ENCODE measurements at regions not wholly inside any gene's neighbourhood (a gene's known extent, or its start where the extent isn't known, plus 50 kb on each side); places are given as distances from the start of the nearest gene placed in this dataset.

- DNase-seq: no peak
These were observed 180.4 kb downstream of the DLL1 start for GRCh38 chr6:170110201-170111140.

DNA sequence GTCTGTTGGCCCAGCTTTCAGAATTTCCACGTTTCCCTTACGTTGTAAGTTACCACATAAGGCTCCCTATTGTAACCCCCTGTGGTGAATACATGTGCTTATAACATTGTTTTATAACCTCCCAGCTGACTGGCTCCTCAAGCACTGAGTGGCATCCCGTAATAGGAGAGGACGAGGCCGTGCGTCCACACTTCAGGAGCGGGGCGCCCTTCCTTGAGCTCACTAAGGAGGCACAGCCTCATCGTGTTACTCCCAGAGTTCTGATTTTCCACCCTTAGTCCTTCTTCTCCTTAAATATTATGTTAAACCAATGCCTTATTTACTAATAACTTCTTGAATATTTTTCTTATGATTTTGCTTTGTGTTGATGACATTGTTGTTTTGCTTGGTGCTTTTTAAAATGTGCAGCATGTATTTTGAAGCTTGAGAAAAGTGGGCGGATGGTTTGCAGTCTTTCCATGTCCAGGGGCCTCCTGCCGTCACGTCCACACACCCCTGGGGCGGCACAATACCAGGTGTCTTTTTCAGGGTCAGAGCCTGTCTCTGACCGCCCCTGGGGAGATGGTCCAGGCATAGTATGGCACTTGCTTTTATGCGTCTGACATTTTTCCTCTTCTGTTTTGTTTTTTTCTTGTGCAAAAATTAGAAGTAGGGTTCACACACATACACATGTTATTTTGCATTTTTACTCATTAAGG, 181.8 kb downstream of the DLL1 start:
- DNase-seq: no peak

- no peak for DNase-seq
These were observed 182.4 kb downstream of the DLL1 start for GRCh38 chr6:170108456-170108855.

DNA sequence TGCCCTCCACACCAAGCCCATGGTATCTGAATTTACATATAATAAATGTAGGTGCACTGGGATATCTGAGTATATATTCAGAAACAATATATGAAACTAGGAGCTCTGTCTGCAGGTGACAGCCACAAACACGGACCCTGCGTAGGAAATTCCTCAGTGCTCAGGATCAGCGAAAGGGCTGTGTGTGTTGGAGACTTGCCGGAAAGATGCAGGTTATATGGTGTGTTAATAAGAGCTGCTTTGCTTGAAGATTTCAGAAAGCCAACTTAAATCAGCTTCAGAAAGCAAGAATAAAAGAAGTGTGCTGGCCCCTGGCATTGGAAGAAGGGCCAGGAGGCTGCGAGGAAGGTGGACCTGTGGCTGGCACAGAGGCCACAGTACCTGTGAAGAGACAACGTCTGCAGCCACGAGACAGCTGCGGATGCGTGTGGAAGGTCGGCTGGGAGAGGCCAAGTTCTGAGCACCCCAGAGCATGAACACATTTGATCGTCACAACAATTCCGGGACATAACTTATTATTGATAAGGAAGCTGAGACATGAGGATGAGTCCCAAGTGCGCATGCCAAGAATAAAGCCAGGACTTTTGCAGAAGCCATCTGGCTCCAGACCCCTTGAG, 183.2 kb downstream of the DLL1 start:
- no peak for DNase-seq

GRCh38 chr6:170106906-170107525, 183.9 kb downstream of the DLL1 start:
- DNase-seq: no peak

DNA sequence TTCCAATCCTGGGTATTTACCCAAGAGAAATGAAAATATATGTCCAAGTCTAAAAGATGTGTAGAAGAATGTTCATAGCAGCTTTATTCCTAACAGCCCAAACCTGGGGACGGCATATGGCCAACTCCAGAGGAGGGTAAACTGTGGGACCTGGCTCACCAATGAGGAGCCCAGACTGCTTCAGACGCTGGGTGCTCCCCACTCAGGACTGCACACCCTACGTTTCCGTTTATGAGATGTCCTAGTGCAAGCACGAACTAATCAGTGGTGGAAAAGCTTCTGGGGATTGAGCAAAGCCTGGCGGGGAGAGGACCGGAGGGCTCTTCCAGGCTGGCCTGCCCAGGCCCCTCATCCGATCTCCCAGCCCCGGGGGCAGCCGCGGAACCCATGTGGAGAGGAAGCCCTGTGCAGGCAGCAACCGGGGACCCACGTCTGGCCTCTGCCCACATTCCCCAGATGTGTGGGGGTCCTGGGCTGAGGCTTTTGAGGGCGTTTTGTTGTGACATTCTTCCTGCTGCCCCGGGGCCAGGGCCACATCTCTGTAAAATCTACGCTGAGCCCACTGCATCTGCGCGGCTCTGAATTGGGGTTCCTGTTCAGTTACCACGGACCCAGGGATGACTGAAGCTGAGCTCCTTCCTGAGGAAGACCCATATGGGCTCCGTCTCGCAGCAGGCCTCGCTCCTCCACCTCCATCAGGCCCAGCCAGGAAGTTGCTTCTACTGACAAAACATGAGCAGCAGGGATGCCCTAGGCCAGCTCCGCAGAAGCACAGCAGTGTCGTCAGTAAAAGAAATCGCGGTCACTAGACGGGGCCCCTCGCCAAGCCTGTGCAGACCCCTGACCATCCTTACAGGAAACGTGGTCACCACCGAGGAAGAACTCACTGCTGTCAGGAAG, 188.0 kb downstream of the DLL1 start:
- DNase-seq: no peak

- no peak for DNase-seq
These were observed 188.8 kb downstream of the DLL1 start for GRCh38 chr6:170102038-170102437.

DNA sequence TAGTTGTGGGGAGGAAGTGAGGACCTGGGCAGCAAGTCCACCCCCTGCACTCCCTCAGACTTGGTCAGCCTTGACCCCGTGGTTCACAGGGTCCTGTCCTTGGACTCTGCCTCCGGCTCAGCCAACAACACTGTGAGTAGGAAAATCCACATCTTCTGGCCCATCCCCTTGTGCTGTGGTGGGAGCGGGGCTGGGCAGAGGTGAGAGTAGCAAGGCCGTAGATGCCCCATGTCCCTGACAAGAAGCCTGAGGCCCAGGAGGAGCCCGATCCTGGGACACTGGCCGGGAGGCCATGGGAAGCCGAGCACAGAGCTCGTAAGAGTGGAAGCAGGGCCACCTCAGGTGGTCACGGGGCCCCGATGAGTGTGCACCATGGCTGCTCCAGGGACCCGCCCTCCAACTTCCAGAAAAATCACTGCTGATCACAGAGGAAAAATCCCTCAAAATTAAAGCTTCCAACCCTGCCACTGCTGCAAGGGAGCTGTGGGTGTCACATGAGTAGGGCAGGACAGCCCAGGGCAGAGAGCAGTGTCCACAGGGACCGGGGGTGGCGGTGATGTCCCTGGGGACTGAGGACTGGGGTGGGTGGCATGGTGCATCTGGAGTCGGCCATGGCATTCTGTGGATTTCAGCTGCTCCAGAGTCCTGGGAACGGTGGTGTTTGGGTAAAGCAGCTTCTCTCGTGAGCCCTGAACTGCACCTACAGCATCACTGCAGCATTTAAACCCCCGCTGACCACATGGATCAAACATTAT, 189.4 kb downstream of the DLL1 start:
- DNase-seq: no peak

DNA sequence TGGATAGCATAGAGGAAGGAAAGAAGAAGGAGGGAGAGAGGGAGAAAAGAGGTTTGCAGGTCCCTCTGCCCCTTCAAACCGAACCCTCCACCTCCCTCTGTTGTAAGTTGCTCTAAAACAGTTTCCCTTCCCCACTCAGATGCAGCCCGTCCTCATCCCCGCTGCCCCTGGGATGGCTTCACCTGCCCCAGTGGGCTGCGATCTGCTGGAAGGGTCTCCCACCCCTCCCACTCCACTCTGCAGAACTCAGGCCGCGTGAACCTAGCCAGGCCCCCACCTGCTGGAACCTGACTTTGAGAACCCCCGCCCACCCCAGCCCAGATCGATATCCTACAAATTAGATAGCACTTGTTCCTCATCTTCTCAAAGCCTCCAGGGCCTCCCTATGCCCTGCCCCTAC, 190.8 kb downstream of the DLL1 start:
- DNase-seq: no peak

- no peak for DNase-seq
These were observed 191.5 kb downstream of the DLL1 start for GRCh38 chr6:170099387-170099786.

GRCh38 chr6:170098428-170099170, 192.3 kb downstream of the DLL1 start:
- DNase-seq: no peak

DNA sequence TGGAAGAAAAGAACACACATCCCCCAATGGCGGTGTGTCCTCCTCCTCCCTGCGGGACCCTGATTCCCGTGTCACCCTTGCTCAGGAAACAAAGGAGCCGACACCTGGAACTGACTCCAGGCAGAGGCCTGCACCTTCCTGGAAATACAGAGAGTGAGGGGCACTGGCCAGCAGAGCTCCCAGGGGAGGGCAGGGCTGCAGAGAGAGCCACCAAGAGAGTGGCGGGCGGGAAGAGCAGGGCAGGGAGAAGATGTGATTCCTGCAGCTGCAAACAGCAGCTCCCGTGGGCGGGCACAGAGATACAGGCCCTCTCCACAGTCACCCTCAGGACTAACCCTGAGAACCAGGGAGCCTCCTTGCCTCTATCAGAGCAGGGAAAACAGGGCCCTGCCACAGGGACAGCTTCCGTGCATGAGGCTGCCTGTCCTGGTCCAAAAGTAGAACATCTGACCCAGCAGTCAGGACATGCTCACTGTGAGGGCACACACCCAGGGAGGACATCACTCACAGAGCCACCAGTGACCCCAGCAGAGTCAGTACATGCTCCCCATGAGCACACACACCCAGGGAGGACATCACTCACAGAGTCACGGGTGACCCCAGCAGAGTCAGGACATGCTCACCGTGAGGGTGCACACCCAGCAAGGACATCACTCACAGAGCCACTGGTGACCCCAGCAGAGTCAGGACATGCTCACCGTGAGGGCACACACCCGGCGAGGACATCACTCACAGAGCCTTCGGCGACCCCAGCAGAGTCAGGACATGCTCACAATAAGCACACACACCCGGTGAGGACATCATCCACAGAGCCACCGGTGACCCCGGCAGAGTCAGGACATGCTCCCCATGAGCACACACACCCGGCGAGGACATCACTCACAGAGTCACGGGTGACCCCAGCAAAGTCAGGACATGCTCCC, 193.1 kb downstream of the DLL1 start:
- no peak for DNase-seq

DNA sequence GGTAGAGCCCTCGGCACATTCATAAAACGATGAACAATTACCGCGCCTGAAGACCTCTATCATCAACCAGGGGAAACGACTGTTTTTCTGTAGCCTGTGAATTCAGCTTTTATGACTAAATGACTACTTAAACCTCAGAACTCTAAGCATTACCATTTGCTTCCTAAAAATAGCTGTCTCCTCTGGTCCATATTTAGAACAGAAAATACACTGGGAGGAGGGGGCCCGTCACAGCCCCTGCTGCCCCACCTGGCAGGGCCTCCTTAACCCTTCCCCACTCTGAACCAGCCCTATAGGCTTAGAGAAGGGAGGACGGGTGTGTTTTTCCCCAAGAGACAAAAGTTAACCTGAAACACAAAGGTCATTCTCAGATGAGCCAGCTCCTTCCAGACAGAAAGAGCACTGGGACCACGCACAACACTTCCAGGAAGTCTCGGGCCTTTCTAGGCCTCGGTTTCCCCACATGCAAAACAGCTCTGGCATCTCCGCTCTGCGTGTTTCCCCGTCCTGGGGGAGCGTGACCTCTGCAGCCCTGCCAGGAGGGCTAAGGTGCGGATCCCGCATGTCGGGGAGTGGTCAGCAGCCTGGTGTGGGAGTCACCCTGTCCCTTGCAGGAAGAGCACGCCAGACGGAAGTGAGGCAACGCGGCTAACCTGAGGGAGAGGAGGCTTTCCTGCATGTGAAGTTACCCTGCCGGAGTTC, 193.9 kb downstream of the DLL1 start:
- DNase-seq: no peak

DNA sequence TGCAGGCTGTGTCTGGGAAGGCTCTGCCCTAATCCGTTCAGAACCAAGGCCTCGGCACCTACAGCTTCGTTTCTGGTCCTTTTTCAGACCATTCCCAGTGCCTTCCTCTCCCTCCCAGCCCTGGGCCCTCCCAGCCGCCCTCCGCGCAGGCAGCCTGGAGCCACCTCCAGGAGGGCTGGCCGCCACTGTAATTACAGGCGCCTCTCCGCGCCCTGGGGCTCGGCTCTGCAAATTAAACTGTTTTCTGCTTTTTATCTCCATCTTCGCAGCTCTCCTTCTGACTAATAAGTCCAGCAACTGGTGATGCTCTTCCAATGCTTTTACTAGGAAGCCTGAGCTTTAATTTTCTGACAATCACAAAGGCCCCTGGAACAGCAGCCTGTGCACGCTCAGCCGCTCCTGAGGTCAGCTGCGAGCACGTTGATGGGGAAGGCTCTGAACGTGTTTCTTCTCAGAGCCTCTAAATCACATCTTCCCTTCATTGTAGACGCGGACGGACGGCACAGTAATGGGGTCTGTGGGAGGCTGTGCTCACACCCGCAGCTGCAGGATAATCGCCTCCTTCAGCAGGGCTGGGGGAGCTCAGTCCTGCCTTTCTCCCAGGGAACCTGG, 194.6 kb downstream of the DLL1 start:
- no peak for DNase-seq

DNA sequence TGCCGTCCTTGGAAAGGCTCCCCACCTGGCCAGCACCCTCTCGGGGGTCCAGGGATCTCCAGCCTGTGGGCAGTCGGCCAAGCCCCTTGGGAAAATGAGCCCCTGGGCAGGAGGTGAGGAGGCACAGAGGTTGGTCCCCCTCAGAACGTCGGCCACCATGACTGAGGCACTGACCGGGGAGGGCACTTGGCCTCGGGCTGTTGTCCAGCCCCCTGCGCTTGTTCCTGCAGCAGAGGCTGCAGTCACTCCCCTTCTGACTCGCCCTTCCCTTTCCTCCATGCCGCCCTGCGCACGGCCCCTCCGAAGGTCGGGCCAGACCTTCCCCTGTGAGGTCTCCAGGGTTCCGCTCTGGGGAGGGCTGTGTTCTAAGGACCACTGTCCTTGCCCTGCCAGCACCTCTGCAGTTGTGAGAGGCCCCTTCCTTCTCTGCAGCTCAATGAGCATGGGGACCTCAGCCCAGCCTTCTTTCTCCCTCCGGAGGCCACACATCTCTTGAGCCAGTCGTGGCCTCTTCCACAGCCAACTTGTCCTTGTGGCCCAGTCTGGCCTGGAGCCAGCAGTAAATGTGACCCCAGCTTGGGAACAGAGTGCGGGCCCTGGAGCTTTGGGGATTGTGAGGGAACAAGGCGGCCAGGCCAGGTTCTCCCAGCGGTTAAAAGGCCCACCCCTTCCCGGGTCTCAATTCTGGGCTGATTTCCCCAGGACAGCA, 195.5 kb downstream of the DLL1 start:
- no peak for DNase-seq

DNA sequence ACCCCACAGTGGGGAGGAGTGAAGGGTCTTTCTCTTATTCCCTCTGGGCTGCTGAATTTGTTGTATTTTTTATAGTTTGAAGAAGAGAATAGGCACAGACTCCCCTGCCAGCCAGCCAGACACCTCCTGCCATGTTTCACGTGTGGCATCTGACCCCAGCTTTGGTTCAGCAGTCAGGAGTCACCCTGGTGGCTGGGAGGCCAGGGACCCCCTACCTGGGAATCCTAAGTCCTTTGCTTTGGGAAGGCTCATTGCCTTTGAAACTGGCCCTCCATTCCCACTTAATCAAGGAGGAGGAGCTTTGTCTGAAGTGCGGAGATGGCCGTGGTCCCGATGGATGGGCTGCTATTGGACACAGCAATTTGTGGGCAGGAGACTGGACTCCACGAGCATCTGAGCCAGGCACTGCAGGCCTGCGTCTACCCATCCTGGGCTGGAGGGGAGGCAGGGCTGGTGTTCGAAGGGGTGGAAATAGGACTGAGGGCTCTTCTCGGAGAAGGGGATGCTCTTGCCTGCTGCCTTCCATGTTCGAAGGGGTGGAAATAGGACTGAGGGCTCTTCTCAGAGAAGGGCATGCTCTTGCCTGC, 196.1 kb downstream of the DLL1 start:
- no peak for DNase-seq

All from NK-92 treated with Interleukin-12 subunit alpha and Interleukin-12 subunit beta, amount 100 ng/mL, for 24 hours (cell line).